ENCODE measurements at regions not wholly inside any gene's neighbourhood (a gene's known extent, or its start where the extent isn't known, plus 50 kb on each side); places are given as distances from the start of the nearest gene placed in this dataset.

DNA sequence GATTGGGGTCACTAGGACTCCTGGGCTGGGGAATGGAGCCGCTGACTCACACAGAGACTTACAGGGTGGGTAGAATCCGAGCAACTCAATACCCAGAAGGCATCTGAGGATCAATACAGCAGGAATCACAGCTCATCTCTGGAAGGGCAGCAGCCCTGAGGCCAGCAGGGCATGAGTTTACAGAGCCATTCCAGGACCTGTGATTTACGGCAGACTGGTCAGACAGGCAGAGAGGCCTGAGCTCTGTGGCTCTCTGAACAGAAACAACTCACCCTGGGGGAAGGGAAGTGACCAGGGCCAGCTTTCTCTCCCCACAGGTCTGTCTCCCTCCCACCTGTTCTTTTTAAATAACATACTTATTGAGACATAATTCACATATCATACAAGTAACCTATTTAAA, 88.2 kb upstream of the CXCL12 start:
- Histone ChIP-seq H3K9me2 (ENCODE audit: insufficient read depth) (no peaks in the 10 kb centered on the region), H3K9ac (ENCODE audit: low read length) (no peak overlapping the region), H3K36me3 (ENCODE audit: control insufficient read depth in 1 of 2, insufficient read depth in 2 of 2, low read length in 2 of 2) (no peaks in the 10 kb centered on the region), H3K27ac (ENCODE audit: low read depth, low read length) (no peak overlapping the region), H3K79me2 (ENCODE audit: insufficient read depth, low read length) (no peaks in the 10 kb centered on the region), H3K9me3 (ENCODE audit: control insufficient read depth in 1 of 2, insufficient read depth in 1 of 2, low read depth in 1 of 2, low read length in 2 of 2) (no peaks in the 10 kb centered on the region), H3K27me3 (ENCODE audit: insufficient read depth, low read length) (no peaks in the 10 kb centered on the region), H3K4me1 (ENCODE audit: control insufficient read depth in 1 of 2, insufficient read depth in 2 of 2, low read length in 2 of 2) (no peaks in the 10 kb centered on the region), H2AFZ (ENCODE audit: low read depth, low read length, poor library complexity, severe bottlenecking) (no peak overlapping the region), H3K4me3 (replicated peaks in 1 of 2; ENCODE audit: low read depth in 1 of 2, low read length in 2 of 2) (no peak overlapping the region), H3K4me2 (ENCODE audit: low read length) (no peak overlapping the region), H4K20me1 (ENCODE audit: insufficient read depth) (no peaks in the 10 kb centered on the region)
- RAD21 ChIA-PET (ENCODE audit: low non-redundant PET in 1 of 2, low total read pairs in 2 of 2, uncharacterized antibody in 2 of 2, unreplicated experiment in 2 of 2), result no interaction called here
- intact Hi-C loops (cut with micrococcal nuclease), result no loop called here
- DNase-seq (ENCODE audit: low read depth, low spot score), result no peak
- ATAC-seq, result no peak
- CTCF ChIA-PET, result no interaction called here
- POLR2A ChIA-PET, result no interaction called here
- no TSS peak for BruUV-seq (replicated peaks)
- TF ChIP-seq POLR2A (IDR thresholded peaks at IDR 0.05; ENCODE audit: borderline replicate concordance, extremely low read depth, insufficient read depth, insufficient read length) (no peak), ELF1 (IDR thresholded peaks at IDR 0.05; ENCODE audit: borderline replicate concordance, low read depth) (no peak), JUND (IDR thresholded peaks at IDR 0.05) (no peak), ZFX (IDR thresholded peaks at IDR 0.05) (no peak), CBX3 (IDR thresholded peaks at IDR 0.05; ENCODE audit: low read depth) (no peak), SP1 (IDR thresholded peaks at IDR 0.05; ENCODE audit: low read depth) (no peak), EZH2phosphoT487 (IDR thresholded peaks at IDR 0.05; ENCODE audit: borderline replicate concordance) (no peak)
- TF ChIP-seq, protein P1, sequence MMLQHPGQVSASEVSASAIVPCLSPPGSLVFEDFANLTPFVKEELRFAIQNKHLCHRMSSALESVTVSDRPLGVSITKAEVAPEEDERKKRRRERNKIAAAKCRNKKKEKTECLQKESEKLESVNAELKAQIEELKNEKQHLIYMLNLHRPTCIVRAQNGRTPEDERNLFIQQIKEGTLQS (IDR thresholded peaks at IDR 0.05), result no peak

GRCh38 chr10:44476409-44477045, 91.6 kb upstream of the CXCL12 start:
- no peaks in the 10 kb centered on the region for H3K9me2 ChIP-seq (ENCODE audit: insufficient read depth)
- no peak overlapping the region for H2AFZ ChIP-seq (ENCODE audit: low read depth, low read length, poor library complexity, severe bottlenecking)
- H3K36me3 ChIP-seq (ENCODE audit: control insufficient read depth in 1 of 2, insufficient read depth in 2 of 2, low read length in 2 of 2), result no peaks in the 10 kb centered on the region
- H3K9ac ChIP-seq (ENCODE audit: low read length), result no peak overlapping the region
- ChIA-PET RAD21 (ENCODE audit: low non-redundant PET in 1 of 2, low total read pairs in 2 of 2, uncharacterized antibody in 2 of 2, unreplicated experiment in 2 of 2) (no interaction called here), CTCF (no interaction called here), POLR2A (no interaction called here)
- no peak for ATAC-seq
- H3K4me1 ChIP-seq (ENCODE audit: control insufficient read depth in 1 of 2, insufficient read depth in 2 of 2, low read length in 2 of 2), result no peaks in the 10 kb centered on the region
- H3K79me2 ChIP-seq (ENCODE audit: insufficient read depth, low read length), result no peaks in the 10 kb centered on the region
- H3K4me2 ChIP-seq (ENCODE audit: low read length), result no peak overlapping the region
- no peak for DNase-seq (ENCODE audit: low read depth, low spot score)
- H3K27me3 ChIP-seq (ENCODE audit: insufficient read depth, low read length), result no peaks in the 10 kb centered on the region
- H3K27ac ChIP-seq (ENCODE audit: low read depth, low read length), result no peak overlapping the region
- no peak for TF ChIP-seq REST (IDR thresholded peaks at IDR 0.05; ENCODE audit: low read depth)
- TF ChIP-seq JUND (IDR thresholded peaks at IDR 0.05), result no peak
- TF ChIP-seq POLR2A (IDR thresholded peaks at IDR 0.05; ENCODE audit: borderline replicate concordance, extremely low read depth, insufficient read depth, insufficient read length), result no peak
- TF ChIP-seq RAD21 (IDR thresholded peaks at IDR 0.05; ENCODE audit: low read depth), result no peak
- no peak for TF ChIP-seq CEBPB (IDR thresholded peaks at IDR 0.05; ENCODE audit: low read depth)
- TF ChIP-seq ELF1 (IDR thresholded peaks at IDR 0.05; ENCODE audit: borderline replicate concordance, low read depth), result no peak
- TF ChIP-seq ZNF274 (IDR thresholded peaks at IDR 0.05; ENCODE audit: low read depth, low read length), result no peak
- no peak for TF ChIP-seq FOSL1 (IDR thresholded peaks at IDR 0.05; ENCODE audit: low read depth)
- TF ChIP-seq POLR2AphosphoS5 (IDR thresholded peaks at IDR 0.05; ENCODE audit: low read depth, low read length), result no peak
- no peak for TF ChIP-seq SRF (IDR thresholded peaks at IDR 0.05; ENCODE audit: low read depth)
- no peaks in the 10 kb centered on the region for H3K9me3 ChIP-seq (ENCODE audit: control insufficient read depth in 1 of 2, insufficient read depth in 1 of 2, low read depth in 1 of 2, low read length in 2 of 2)
- BruUV-seq (replicated peaks), result no TSS peak
- intact Hi-C loops (cut with micrococcal nuclease), result no loop called here
- no peaks in the 10 kb centered on the region for H4K20me1 ChIP-seq (ENCODE audit: insufficient read depth)
- no peak overlapping the region for H3K4me3 ChIP-seq (replicated peaks in 1 of 2; ENCODE audit: low read depth in 1 of 2, low read length in 2 of 2)

All from HCT116 (cell line).